HCEC 1CT (cell line): ENCODE measurements at regions not wholly inside any gene's neighbourhood (a gene's known extent, or its start where the extent isn't known, plus 50 kb on each side); places are given as distances from the start of the nearest gene placed in this dataset.
"Not testable (repeated sequence)": the region's sequence is repeated elsewhere in the genome, so short reads cannot be mapped to it uniquely, and the experiment has no call there.

Experiments
- DNase-seq: peaks from one replicate; pipeline ENCODE4 v3.0.0-alpha.2; 2017

GRCh38 chr3:17820704-17821103, 78.3 kb upstream of the TBC1D5 start:
- DNase-seq: no peak

- DNase-seq: no peak
These were observed 77.8 kb upstream of the TBC1D5 start for GRCh38 chr3:17820275-17820674.

GRCh38 chr3:17817973-17818372, 75.5 kb upstream of the TBC1D5 start:
- not testable (repeated sequence) for DNase-seq

- no peak for DNase-seq
These were observed 75.1 kb upstream of the TBC1D5 start for GRCh38 chr3:17817545-17817944.

- DNase-seq: not testable (repeated sequence)
These were observed 74.4 kb upstream of the TBC1D5 start for GRCh38 chr3:17816839-17817238.

- DNase-seq: not testable (repeated sequence)
These were observed 69.9 kb upstream of the TBC1D5 start for GRCh38 chr3:17812328-17812727.

GRCh38 chr3:17811646-17812045, 69.2 kb upstream of the TBC1D5 start:
- DNase-seq: peak; percentile 23

- peak; percentile 78 for DNase-seq
These were observed 68.3 kb upstream of the TBC1D5 start for GRCh38 chr3:17810759-17811158.

GRCh38 chr3:17808994-17809393, 66.6 kb upstream of the TBC1D5 start:
- DNase-seq: peak; percentile 8

- DNase-seq: no peak
These were observed 64.4 kb upstream of the TBC1D5 start for GRCh38 chr3:17806876-17807275.

GRCh38 chr3:17806201-17806600, 63.8 kb upstream of the TBC1D5 start:
- no peak for DNase-seq

- no peak for DNase-seq
These were observed 63.1 kb upstream of the TBC1D5 start for GRCh38 chr3:17805461-17805940.

- DNase-seq: no peak
These were observed 60.5 kb upstream of the TBC1D5 start for GRCh38 chr3:17802950-17803349.

- DNase-seq: no peak
These were observed 58.7 kb upstream of the TBC1D5 start for GRCh38 chr3:17801131-17801530.

GRCh38 chr3:17800232-17800631, 57.8 kb upstream of the TBC1D5 start:
- no peak for DNase-seq

- no peak for DNase-seq
These were observed 56.9 kb upstream of the TBC1D5 start for GRCh38 chr3:17799312-17799711.

- no peak for DNase-seq
These were observed 55.6 kb upstream of the TBC1D5 start for GRCh38 chr3:17798000-17798399.

GRCh38 chr3:17795711-17796110, 53.3 kb upstream of the TBC1D5 start:
- no peak for DNase-seq

GRCh38 chr3:17795280-17795679, 52.8 kb upstream of the TBC1D5 start:
- no peak for DNase-seq

- DNase-seq: no peak
These were observed 51.2 kb upstream of the TBC1D5 start for GRCh38 chr3:17793542-17794195.
